Caco-2 (cell line): ENCODE measurements at regions not wholly inside any gene's neighbourhood (a gene's known extent, or its start where the extent isn't known, plus 50 kb on each side); places are given as distances from the start of the nearest gene placed in this dataset.

ENCODE experiments used
- BruUV-seq: library from RNA; stranded (reverse); fragments of 400-500 nt; replicated peaks from 2 replicates; lab custom pipeline; 2021; lab: Mats Ljungman, UMichigan
- CTCF ChIA-PET: fragments of 300-600 bp; sonication (Branson Sonifier 250); formaldehyde crosslinking; loops from one replicate; lab custom pipeline; 2022; ENCODE audit warnings: antibody characterized with exemption; lab: Charles Lee
- POLR2A ChIA-PET: fragments of 300-600 bp; sonication (Branson Sonifier 250); formaldehyde crosslinking; loops from one replicate; lab custom pipeline; 2022; ENCODE audit warnings: antibody characterized with exemption; lab: Charles Lee
- DNase-seq, 2 experiments: peaks; one replicate each; pipeline versions ENCODE4 v3.0.0 to v3.0.0-alpha.2; 2020 to 2022
- H3K27me3 ChIP-seq: replicated peaks from 2 replicates; pipeline ENCODE4 v1.6.0; 2011; ENCODE audit warnings: low read length; ENCODE audit not compliant: control insufficient read depth, insufficient read depth
- H3K36me3 ChIP-seq: 2 replicates; pipeline ENCODE4 v1.5.1; 2011; ENCODE audit warnings: low read length; ENCODE audit not compliant: control insufficient read depth, insufficient read depth
- H3K4me1 ChIP-seq: fragments of 250-450 bp; sonication (Bioruptor Pico); 2 replicates; pipeline ENCODE4 v1.5.1; 2020; ENCODE audit warnings: mild to moderate bottlenecking
- H3K4me3 ChIP-seq: 2 replicates; pipeline ENCODE4 v1.5.1; 2011; ENCODE audit warnings: low read depth, mild to moderate bottlenecking, control low read depth, low read length
- H3K9me3 ChIP-seq: fragments of 250-450 bp; sonication (Bioruptor Pico); 2 replicates; pipeline ENCODE4 v1.5.1; 2020; ENCODE audit warnings: mild to moderate bottlenecking, moderate library complexity
- H3K27ac Mint-ChIP-seq: one replicate; pipeline ENCODE4 v1.8.0; 2022; ENCODE audit warnings: mixed read lengths; ENCODE audit not compliant: unreplicated experiment
- H3K27me3 Mint-ChIP-seq: one replicate; pipeline ENCODE4 v1.8.0; 2022; ENCODE audit warnings: mixed read lengths; ENCODE audit not compliant: insufficient read depth, unreplicated experiment
- H3K36me3 Mint-ChIP-seq: one replicate; pipeline ENCODE4 v1.8.0; 2022; ENCODE audit warnings: mild to moderate bottlenecking, mixed read lengths; ENCODE audit not compliant: insufficient read depth, unreplicated experiment
- H3K4me1 Mint-ChIP-seq: one replicate; pipeline ENCODE4 v1.8.0; 2022; ENCODE audit warnings: low read depth, mixed read lengths; ENCODE audit not compliant: unreplicated experiment
- H3K4me3 Mint-ChIP-seq: one replicate; pipeline ENCODE4 v1.8.0; 2022; ENCODE audit warnings: mild to moderate bottlenecking, moderate library complexity, mixed read lengths; ENCODE audit not compliant: unreplicated experiment
- H3K9me3 Mint-ChIP-seq: one replicate; pipeline ENCODE4 v1.8.0; 2022; ENCODE audit warnings: mixed read lengths; ENCODE audit not compliant: unreplicated experiment
- CTCF ChIP-seq, 2 experiments: fragments of 200-600 bp in 1 of 2; IDR thresholded peaks; 1 replicate in 1 of 2; 2 replicates in 1 of 2; pipeline versions ENCODE4 v1.5.1 to v1.8.0; 2011 to 2022; ENCODE audit warnings: antibody characterized with exemption in 1 of 2, control low read depth in 1 of 2, inconsistent platforms in 1 of 2, low read depth in 1 of 2, low read length in 1 of 2, mild to moderate bottlenecking in 1 of 2, moderate library complexity in 1 of 2; ENCODE audit not compliant: insufficient read depth in 1 of 2, severe bottlenecking in 1 of 2, unreplicated experiment in 1 of 2
- intact Hi-C: fragments of 100-400 bp; cut with micrococcal nuclease; formaldehyde crosslinking; loops from one replicate; pipeline ENCODE4 v1.10.0; 2022; ENCODE audit not compliant: unreplicated experiment

DNA sequence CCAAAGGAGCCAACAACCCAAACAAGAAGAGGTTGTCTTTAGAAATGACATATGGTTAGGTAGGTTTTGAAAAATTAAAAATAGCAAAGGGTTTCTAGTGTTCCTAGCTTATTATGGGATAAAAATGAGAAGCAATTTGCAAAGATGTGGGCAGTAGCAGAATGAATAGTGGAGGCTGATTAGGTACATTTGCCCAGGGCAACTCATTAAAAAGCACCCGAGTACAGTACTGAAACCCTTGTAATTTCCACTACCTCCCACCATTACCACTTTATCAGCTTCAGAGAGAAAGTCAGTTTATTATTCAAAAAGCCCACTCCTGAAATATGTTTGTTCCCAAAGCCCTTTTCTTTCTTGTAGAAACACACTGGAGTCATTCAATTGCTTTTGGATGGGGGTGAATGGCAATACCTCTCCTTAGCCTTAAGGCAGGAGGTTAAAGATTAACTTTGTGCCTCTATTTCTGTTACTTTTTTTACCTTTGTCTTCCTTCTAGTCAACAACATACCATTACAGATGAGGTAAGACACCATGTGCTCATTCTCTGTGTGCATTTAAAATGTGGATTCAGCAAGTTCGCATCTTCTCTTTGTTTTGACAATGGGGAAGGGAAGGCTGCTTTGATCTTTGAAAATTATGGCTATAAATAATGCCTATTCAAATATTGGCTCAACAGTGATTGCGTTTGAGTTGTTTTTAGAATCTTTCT is 353.8 kb upstream of the CASK start:
- H3K4me3 ChIP-seq = no peak overlapping the region
- no peaks in the 10 kb centered on the region for H3K4me1 Mint-ChIP-seq
- H3K27me3 ChIP-seq = no peaks in the 10 kb centered on the region
- no peaks in the 10 kb centered on the region for H3K9me3 Mint-ChIP-seq
- peak overlapping the region; percentile 9 for H3K4me3 Mint-ChIP-seq
- TF ChIP-seq CTCF (IDR thresholded peaks at IDR 0.05; ENCODE audit: insufficient read depth in 1 of 2, low read depth in 1 of 2, low read length in 1 of 2, severe bottlenecking in 1 of 2, unreplicated experiment in 1 of 2) = no peak
- DNase-seq = peak; percentile 30 to 55
- no peaks in the 10 kb centered on the region for H3K36me3 ChIP-seq
- BruUV-seq = no TSS peak
- no peaks in the 10 kb centered on the region for H3K27me3 Mint-ChIP-seq
- H3K27ac Mint-ChIP-seq = no peak overlapping the region
- H3K4me1 ChIP-seq = peaks cover 30% of the 10 kb centered on the region
- no peaks in the 10 kb centered on the region for H3K36me3 Mint-ChIP-seq
- POLR2A ChIA-PET = no interaction called here
- CTCF ChIA-PET = no interaction called here
- intact Hi-C loops = loop anchor here (1.0 kb wide), 1 partner anchor 30 kb away; no protein-coding TSS in a partner anchor
- H3K9me3 ChIP-seq = no peaks in the 10 kb centered on the region

GRCh38 chrX:42274151-42274550 is 350.8 kb upstream of the CASK start:
- Mint-ChIP-seq H3K36me3 (no peaks in the 10 kb centered on the region), H3K9me3 (no peaks in the 10 kb centered on the region), H3K4me1 (no peaks in the 10 kb centered on the region), H3K4me3 (no peak overlapping the region), H3K27ac (no peak overlapping the region), H3K27me3 (no peaks in the 10 kb centered on the region)
- ChIA-PET POLR2A (no interaction called here), CTCF (no interaction called here)
- no peak for DNase-seq
- BruUV-seq = no TSS peak
- no peaks in the 10 kb centered on the region for H3K9me3 ChIP-seq
- no peaks in the 10 kb centered on the region for H3K27me3 ChIP-seq
- intact Hi-C loops = no loop called here
- no peak for TF ChIP-seq CTCF (IDR thresholded peaks at IDR 0.05; ENCODE audit: insufficient read depth in 1 of 2, low read depth in 1 of 2, low read length in 1 of 2, severe bottlenecking in 1 of 2, unreplicated experiment in 1 of 2)
- H3K36me3 ChIP-seq = no peaks in the 10 kb centered on the region
- H3K4me1 ChIP-seq = peaks cover 20% of the 10 kb centered on the region
- H3K4me3 ChIP-seq = no peak overlapping the region

GRCh38 chrX:42273387-42273786 is 350.0 kb upstream of the CASK start:
- H3K36me3 Mint-ChIP-seq = no peaks in the 10 kb centered on the region
- BruUV-seq = no TSS peak
- H3K4me3 Mint-ChIP-seq = no peak overlapping the region
- DNase-seq = no peak
- no peak for TF ChIP-seq CTCF (IDR thresholded peaks at IDR 0.05; ENCODE audit: insufficient read depth in 1 of 2, low read depth in 1 of 2, low read length in 1 of 2, severe bottlenecking in 1 of 2, unreplicated experiment in 1 of 2)
- H3K27ac Mint-ChIP-seq = no peak overlapping the region
- no peaks in the 10 kb centered on the region for H3K9me3 ChIP-seq
- ChIA-PET POLR2A (no interaction called here), CTCF (no interaction called here)
- no peaks in the 10 kb centered on the region for H3K27me3 ChIP-seq
- no peaks in the 10 kb centered on the region for H3K4me1 Mint-ChIP-seq
- peaks cover 20% of the 10 kb centered on the region for H3K4me1 ChIP-seq
- H3K36me3 ChIP-seq = no peaks in the 10 kb centered on the region
- intact Hi-C loops = no loop called here
- no peaks in the 10 kb centered on the region for H3K27me3 Mint-ChIP-seq
- no peak overlapping the region for H3K4me3 ChIP-seq
- H3K9me3 Mint-ChIP-seq = no peaks in the 10 kb centered on the region
